Trophoblast cell (in vitro differentiated cells and primary cell): ENCODE measurements at regions not wholly inside any gene's neighbourhood (a gene's known extent, or its start where the extent isn't known, plus 50 kb on each side); places are given as distances from the start of the nearest gene placed in this dataset.

Experiments
- DNase-seq, 2 donors: peaks; one replicate each; pipeline ENCODE4 v3.0.0-alpha.2; 2016
- H2AFZ ChIP-seq: 2 replicates; pipeline ENCODE4 v1.6.1; 2013; ENCODE audit warnings: low read length, moderate library complexity, mild to moderate bottlenecking; ENCODE audit not compliant: insufficient read depth, poor library complexity
- H2AK5ac ChIP-seq: 2 replicates; pipeline ENCODE4 v1.6.1; 2013; ENCODE audit warnings: mild to moderate bottlenecking, low read length
- H2BK120ac ChIP-seq: 2 replicates; pipeline ENCODE4 v1.6.1; 2013; ENCODE audit warnings: low read length, mild to moderate bottlenecking, moderate library complexity; ENCODE audit not compliant: insufficient read depth, poor library complexity
- H2BK12ac ChIP-seq: 2 replicates; pipeline ENCODE4 v1.6.1; 2013; ENCODE audit warnings: mild to moderate bottlenecking, low read length, moderate library complexity
- H2BK5ac ChIP-seq: 2 replicates; pipeline ENCODE4 v1.6.1; 2013; ENCODE audit warnings: low read length, low read depth, moderate library complexity, mild to moderate bottlenecking; ENCODE audit not compliant: poor library complexity
- H3K14ac ChIP-seq: 2 replicates; pipeline ENCODE4 v1.6.1; 2013; ENCODE audit warnings: mild to moderate bottlenecking, low read length
- H3K18ac ChIP-seq: 2 replicates; pipeline ENCODE4 v1.6.1; 2013; ENCODE audit warnings: mild to moderate bottlenecking, low read length
- H3K23ac ChIP-seq: 2 replicates; pipeline ENCODE4 v1.6.1; 2013; ENCODE audit warnings: low read length
- H3K27ac ChIP-seq: 2 replicates; pipeline ENCODE4 v1.5.1; 2013; ENCODE audit warnings: low read depth, mild to moderate bottlenecking, inconsistent platforms, low read length, moderate library complexity
- H3K27me3 ChIP-seq: 2 replicates; pipeline ENCODE4 v1.6.1; 2013; ENCODE audit warnings: inconsistent platforms, mild to moderate bottlenecking, low read length, moderate library complexity; ENCODE audit not compliant: insufficient read depth
- H3K36me3 ChIP-seq, 2 experiments: 1 replicate in 1 of 2; 2 replicates in 1 of 2; pipeline ENCODE4 v1.6.1; 2013; ENCODE audit warnings: low read length in 2 of 2, mild to moderate bottlenecking in 2 of 2, moderate library complexity in 1 of 2; ENCODE audit not compliant: insufficient read depth in 2 of 2, control insufficient read depth in 1 of 2
- H3K4ac ChIP-seq: 2 replicates; pipeline ENCODE4 v1.6.1; 2013; ENCODE audit warnings: low read depth, mild to moderate bottlenecking, low read length, moderate library complexity
- H3K4me1 ChIP-seq, 2 experiments: 1 replicate in 1 of 2; 2 replicates in 1 of 2; pipeline ENCODE4 v1.6.1; 2013; ENCODE audit warnings: low read length in 2 of 2, mild to moderate bottlenecking in 2 of 2, moderate library complexity in 1 of 2; ENCODE audit not compliant: insufficient read depth in 2 of 2, control insufficient read depth in 1 of 2
- H3K4me2 ChIP-seq: 2 replicates; pipeline ENCODE4 v1.6.1; 2013; ENCODE audit warnings: inconsistent platforms, mild to moderate bottlenecking, low read length, moderate library complexity
- H3K4me3 ChIP-seq: 2 replicates; pipeline ENCODE4 v1.5.1; 2013; ENCODE audit warnings: mild to moderate bottlenecking, low read depth, low read length, inconsistent platforms
- H3K79me1 ChIP-seq: one replicate; pipeline ENCODE4 v1.6.1; 2013; ENCODE audit warnings: low read length
- H3K79me2 ChIP-seq: 2 replicates; pipeline ENCODE4 v1.6.1; 2013; ENCODE audit warnings: low read length, mild to moderate bottlenecking; ENCODE audit not compliant: control insufficient read depth, insufficient read depth, poor library complexity
- H3K9ac ChIP-seq: 2 replicates; pipeline ENCODE4 v1.6.1; 2013; ENCODE audit warnings: mild to moderate bottlenecking, low read length
- H3K9me3 ChIP-seq: 2 replicates; pipeline ENCODE4 v1.6.1; 2013; ENCODE audit warnings: low read depth, mild to moderate bottlenecking, control low read depth, inconsistent platforms, low read length; ENCODE audit not compliant: insufficient read depth
- H4K12ac ChIP-seq: 2 replicates; pipeline ENCODE4 v1.6.1; 2013; ENCODE audit warnings: low read depth, mild to moderate bottlenecking, low read length, moderate library complexity
- H4K8ac ChIP-seq: 2 replicates; pipeline ENCODE4 v1.6.1; 2013; ENCODE audit warnings: low read depth, mild to moderate bottlenecking, low read length, moderate library complexity
- H4K91ac ChIP-seq: one replicate; pipeline ENCODE4 v1.6.1; 2013; ENCODE audit warnings: low read depth, mild to moderate bottlenecking, low read length, moderate library complexity
- WGBS: extraction: QIAGEN DNeasy Blood & Tissue Kit; methylation state at CpG from one replicate; pipeline ENCODE4 v1.1.7; 2013; ENCODE audit warnings: missing lambda C conversion rate; ENCODE audit not compliant: insufficient read length, insufficient coverage; ENCODE audit errors: extremely low coverage; 5-methylcytosine and 5-hydroxymethylcytosine counted together

DNA sequence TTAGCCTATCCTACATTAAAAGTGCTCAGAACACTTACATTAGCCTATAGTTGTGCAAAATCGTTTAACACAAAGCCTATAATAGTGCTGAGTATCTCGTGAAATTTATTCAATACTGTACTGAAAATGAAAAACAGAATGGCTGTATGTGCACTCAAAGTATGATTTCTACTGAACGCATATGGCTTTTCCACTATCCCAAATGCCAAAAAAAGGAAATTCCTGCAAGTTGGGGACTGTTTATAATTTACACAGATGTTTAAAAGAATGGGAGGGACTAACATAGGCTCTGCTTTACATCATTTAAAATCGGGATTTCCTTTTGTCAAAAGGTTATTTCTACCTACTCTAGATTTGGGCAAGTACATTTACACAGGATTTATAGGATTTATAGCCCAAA lies 101.4 kb upstream of the PELI1 start:
- H3K36me3 ChIP-seq = no peaks in the 10 kb centered on the region
- no peak overlapping the region for H3K14ac ChIP-seq
- no peaks in the 10 kb centered on the region for H3K79me1 ChIP-seq
- no peak overlapping the region for H3K4ac ChIP-seq
- H3K18ac ChIP-seq = no peak overlapping the region
- H2AFZ ChIP-seq = no peak overlapping the region
- no peak for DNase-seq
- no peaks in the 10 kb centered on the region for H3K4me1 ChIP-seq
- WGBS = no CpG with 5 or more reads among the region's 4 CpGs
- no peaks in the 10 kb centered on the region for H3K27me3 ChIP-seq
- H2BK5ac ChIP-seq = no peak overlapping the region
- H3K4me3 ChIP-seq = no peak overlapping the region
- no peak overlapping the region for H4K12ac ChIP-seq
- H3K4me2 ChIP-seq = no peak overlapping the region
- no peak overlapping the region for H3K9ac ChIP-seq
- H3K27ac ChIP-seq = no peak overlapping the region
- no peak overlapping the region for H3K23ac ChIP-seq
- H2AK5ac ChIP-seq = no peak overlapping the region
- H2BK12ac ChIP-seq = no peak overlapping the region
- H4K91ac ChIP-seq = no peak overlapping the region
- H2BK120ac ChIP-seq = no peak overlapping the region
- H3K79me2 ChIP-seq = no peaks in the 10 kb centered on the region
- H4K8ac ChIP-seq = no peak overlapping the region
- H3K9me3 ChIP-seq = peaks cover 1% of the 10 kb centered on the region

DNA sequence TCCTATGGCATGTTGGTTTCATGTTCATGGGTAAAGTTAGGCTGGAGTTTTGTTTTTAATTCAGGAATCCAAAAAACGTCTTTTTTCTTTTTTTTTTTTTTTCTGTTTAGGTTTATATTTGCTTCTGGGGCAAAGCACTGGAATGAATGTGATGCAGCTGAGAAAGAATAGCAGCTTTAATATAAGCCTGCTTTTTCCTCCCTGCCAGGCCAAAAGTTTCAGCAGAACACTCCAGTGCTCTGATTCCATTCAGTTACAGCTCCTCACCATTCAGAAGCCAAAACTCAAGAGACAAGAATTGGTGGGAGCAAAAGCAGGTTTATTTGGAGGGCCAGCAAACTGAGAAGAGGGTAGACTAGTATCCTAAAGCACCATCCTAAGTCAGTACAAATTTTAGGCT lies 102.7 kb upstream of the PELI1 start:
- Histone ChIP-seq H3K79me2 (no peaks in the 10 kb centered on the region), H2BK120ac (no peak overlapping the region), H4K91ac (no peak overlapping the region), H4K8ac (no peak overlapping the region), H3K14ac (no peak overlapping the region), H2BK12ac (no peak overlapping the region), H3K27me3 (no peaks in the 10 kb centered on the region), H3K79me1 (no peaks in the 10 kb centered on the region), H3K23ac (no peak overlapping the region), H3K36me3 (no peaks in the 10 kb centered on the region), H2AFZ (no peak overlapping the region), H3K4me1 (no peaks in the 10 kb centered on the region), H3K18ac (no peak overlapping the region), H3K9ac (no peak overlapping the region), H3K4me3 (no peak overlapping the region), H3K4me2 (no peak overlapping the region), H4K12ac (no peak overlapping the region), H3K4ac (no peak overlapping the region), H3K9me3 (peaks cover 1% of the 10 kb centered on the region), H3K27ac (no peak overlapping the region), H2BK5ac (no peak overlapping the region), H2AK5ac (no peak overlapping the region)
- DNase-seq = no peak
- WGBS = no CpG with 5 or more reads among the region's 1 CpG

DNA sequence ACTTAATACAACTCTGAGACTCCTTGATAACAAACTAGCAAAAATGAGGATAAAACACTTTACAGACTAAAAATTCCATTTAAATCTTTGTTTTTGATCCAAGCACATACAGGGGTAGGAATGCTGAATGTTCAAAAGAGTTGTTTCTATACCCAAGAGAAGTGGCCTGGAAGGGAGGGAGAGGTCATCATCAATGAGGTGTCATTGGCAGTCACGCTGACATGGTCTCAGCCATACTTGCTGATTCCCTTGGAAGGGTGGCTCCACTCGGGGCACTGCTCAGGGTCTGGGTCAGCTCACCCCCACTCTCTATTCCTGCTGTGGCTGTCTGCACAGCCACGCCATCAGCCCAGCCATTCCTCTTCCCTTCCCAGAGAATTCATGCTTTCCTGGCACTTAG lies 105.2 kb upstream of the PELI1 start:
- no peak overlapping the region for H3K4ac ChIP-seq
- DNase-seq = no peak
- no peak overlapping the region for H3K23ac ChIP-seq
- no peak overlapping the region for H2BK5ac ChIP-seq
- no peak overlapping the region for H4K91ac ChIP-seq
- H3K9ac ChIP-seq = no peak overlapping the region
- H3K27ac ChIP-seq = no peak overlapping the region
- no CpG with 5 or more reads among the region's 3 CpGs for WGBS
- no peak overlapping the region for H3K14ac ChIP-seq
- H3K4me3 ChIP-seq = no peak overlapping the region
- no peak overlapping the region for H2BK120ac ChIP-seq
- H3K36me3 ChIP-seq = no peaks in the 10 kb centered on the region
- no peak overlapping the region for H3K18ac ChIP-seq
- no peaks in the 10 kb centered on the region for H3K4me1 ChIP-seq
- H2BK12ac ChIP-seq = no peak overlapping the region
- no peaks in the 10 kb centered on the region for H3K9me3 ChIP-seq
- no peak overlapping the region for H4K8ac ChIP-seq
- no peak overlapping the region for H4K12ac ChIP-seq
- H2AFZ ChIP-seq = no peak overlapping the region
- H3K27me3 ChIP-seq = no peaks in the 10 kb centered on the region
- H2AK5ac ChIP-seq = no peak overlapping the region
- H3K4me2 ChIP-seq = no peak overlapping the region
- no peaks in the 10 kb centered on the region for H3K79me2 ChIP-seq
- H3K79me1 ChIP-seq = no peaks in the 10 kb centered on the region

DNA sequence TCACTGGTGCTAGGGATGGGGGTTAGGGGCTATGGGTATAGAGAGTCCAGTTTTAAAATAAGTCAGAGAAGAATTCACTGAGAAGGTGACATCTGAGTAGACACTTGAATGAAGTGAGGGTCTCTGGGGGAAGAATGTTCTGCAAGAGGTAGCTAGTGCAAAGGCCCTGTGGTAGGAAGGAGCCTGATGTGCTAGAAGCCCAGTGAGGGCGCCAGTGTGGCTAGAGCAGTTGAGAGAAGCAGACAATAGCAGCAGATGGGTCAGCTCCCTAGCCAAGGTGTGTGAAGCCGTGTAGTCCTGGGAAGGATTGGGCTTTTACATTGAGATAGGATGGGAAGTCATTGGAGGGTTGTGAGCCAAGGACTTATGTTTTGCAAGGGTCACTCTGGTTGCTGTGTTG lies 105.8 kb upstream of the PELI1 start:
- no peak overlapping the region for H3K4me2 ChIP-seq
- no CpG with 5 or more reads among the region's 2 CpGs for WGBS
- no peak overlapping the region for H2AFZ ChIP-seq
- no peak overlapping the region for H2BK12ac ChIP-seq
- H4K12ac ChIP-seq = no peak overlapping the region
- H3K4me1 ChIP-seq = no peaks in the 10 kb centered on the region
- no peak for DNase-seq
- no peak overlapping the region for H3K23ac ChIP-seq
- H2BK5ac ChIP-seq = no peak overlapping the region
- H3K4me3 ChIP-seq = no peak overlapping the region
- no peaks in the 10 kb centered on the region for H3K27me3 ChIP-seq
- no peaks in the 10 kb centered on the region for H3K79me2 ChIP-seq
- H3K18ac ChIP-seq = no peak overlapping the region
- no peak overlapping the region for H3K9ac ChIP-seq
- H3K27ac ChIP-seq = no peak overlapping the region
- H3K14ac ChIP-seq = no peak overlapping the region
- no peaks in the 10 kb centered on the region for H3K9me3 ChIP-seq
- H3K79me1 ChIP-seq = no peaks in the 10 kb centered on the region
- no peak overlapping the region for H3K4ac ChIP-seq
- no peaks in the 10 kb centered on the region for H3K36me3 ChIP-seq
- H4K91ac ChIP-seq = no peak overlapping the region
- H2BK120ac ChIP-seq = no peak overlapping the region
- H4K8ac ChIP-seq = no peak overlapping the region
- H2AK5ac ChIP-seq = no peak overlapping the region
